Glomerular visceral epithelial cell (primary cell): ENCODE measurements at regions not wholly inside any gene's neighbourhood (a gene's known extent, or its start where the extent isn't known, plus 50 kb on each side); places are given as distances from the start of the nearest gene placed in this dataset.
"Not testable (repeated sequence)": the region's sequence is repeated elsewhere in the genome, so short reads cannot be mapped to it uniquely, and the experiment has no call there.

ENCODE experiments used
- DNase-seq: peaks from one replicate; pipeline ENCODE4 v3.0.0-alpha.2; 2016; ENCODE audit errors: extremely low spot score

DNA sequence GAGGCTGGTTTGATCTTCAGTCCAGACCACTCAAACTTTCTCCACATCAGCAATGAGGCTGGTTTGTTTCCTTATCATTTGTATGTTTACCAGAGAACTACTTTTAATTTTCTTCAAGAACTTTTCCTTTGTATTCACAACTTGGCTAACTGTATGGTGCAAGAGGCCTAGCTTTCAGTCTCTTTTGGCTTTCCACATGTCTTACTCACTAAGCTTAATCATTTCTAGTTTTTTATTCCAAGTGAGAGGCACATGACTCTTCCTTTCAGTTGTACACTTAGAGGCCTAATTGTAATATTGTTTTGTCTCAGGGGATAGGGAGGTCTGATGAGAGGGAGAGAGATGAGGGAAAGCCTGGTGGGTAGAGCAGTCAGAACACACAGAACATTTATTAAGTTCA lies 554.0 kb upstream of the ARRDC3 start:
- no peak for DNase-seq

GRCh38 chr5:91929522-91929817 lies 546.4 kb upstream of the ARRDC3 start:
- no peak for DNase-seq

DNA sequence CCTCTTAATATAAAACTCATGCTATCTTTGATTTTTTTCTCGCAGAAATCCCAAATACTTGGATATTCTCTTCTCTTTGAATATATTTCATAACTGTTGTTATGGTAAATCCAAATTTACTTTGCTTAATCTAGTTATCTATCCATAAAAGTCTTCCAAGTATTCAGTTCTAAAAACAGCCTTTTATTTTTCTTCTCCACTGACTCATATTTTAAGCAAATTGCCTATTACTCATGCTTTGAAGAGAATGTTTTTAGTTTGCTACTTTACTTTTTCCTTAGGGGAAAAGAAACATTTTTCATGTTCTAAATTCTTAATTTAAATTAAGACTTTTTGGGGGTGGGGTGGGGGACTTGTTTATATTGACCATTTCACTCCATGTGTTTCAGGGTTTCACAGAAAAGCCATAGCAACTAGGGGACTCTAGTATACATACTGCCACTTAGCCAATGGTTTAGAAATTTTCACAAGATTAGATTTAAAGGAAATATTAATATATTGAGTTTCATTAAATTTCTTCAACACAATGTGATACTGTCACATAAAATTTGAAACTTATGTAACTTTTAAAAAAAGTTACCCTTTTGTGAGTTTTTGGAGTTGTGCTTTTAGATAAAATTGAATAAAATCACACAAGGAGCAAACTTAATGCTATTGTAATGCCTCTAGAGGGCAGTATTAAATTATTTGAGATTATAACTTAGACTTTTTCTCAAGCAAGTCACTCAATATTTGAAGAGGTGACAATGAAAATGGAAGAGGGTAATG lies 545.8 kb upstream of the ARRDC3 start:
- DNase-seq: peak; percentile 12

DNA sequence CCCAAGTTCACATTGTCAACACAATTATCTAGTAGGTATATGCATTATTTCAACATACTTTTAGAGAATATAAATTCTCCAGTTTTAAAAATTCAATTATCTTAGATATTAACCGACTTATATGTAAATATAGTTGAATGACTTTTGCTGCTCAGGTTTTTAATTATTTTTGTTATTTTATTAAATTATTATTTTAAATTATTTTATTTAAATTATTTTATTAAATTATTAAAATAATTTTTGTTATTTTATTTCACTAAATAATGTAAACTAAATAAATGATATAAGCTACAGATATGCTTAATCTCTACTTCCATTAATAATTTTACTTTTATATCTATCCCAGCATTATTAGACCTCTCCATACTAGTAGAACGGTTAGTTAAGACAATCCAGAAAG lies 544.3 kb upstream of the ARRDC3 start:
- no peak for DNase-seq

GRCh38 chr5:91925249-91925648 lies 542.1 kb upstream of the ARRDC3 start:
- no peak for DNase-seq

DNA sequence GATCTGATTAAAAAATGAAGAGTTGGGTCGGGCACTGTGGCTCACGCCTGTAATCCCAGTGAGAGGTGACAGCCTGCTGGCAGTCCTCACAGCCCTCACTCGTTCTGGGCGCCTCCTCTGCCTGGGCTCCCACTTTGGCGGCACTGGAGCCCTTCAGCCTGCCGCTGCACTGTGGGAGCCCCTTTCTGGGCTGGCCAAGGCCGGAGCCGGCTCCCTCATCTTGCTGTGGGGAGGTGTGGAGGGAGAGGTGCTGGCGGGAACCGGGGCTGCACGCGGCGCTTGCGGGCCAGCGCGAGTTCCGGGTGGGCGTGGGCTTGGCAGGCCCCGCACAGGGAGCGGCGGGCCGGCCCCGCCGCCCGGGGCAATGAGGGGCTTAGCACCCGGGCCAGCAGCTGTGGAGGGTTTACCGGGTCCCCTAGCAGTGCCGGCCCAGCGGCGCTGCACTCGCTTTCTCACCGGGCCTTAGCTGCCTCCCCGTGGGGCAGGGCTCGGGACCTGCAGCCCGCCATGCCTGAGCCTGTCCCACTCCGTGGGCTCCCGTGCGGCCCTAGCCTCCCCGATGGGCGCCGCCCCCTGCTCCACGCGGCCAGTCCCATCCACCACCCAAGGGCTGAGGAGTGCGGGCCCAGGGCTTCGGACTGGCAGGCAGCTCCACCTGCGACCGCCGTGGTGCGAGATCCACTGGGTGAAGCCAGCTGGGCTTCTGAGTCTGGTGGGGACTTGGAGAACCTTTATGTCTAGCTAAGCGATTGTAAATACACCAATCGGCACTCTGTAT lies 534.1 kb upstream of the ARRDC3 start:
- not testable (repeated sequence) for DNase-seq

DNA sequence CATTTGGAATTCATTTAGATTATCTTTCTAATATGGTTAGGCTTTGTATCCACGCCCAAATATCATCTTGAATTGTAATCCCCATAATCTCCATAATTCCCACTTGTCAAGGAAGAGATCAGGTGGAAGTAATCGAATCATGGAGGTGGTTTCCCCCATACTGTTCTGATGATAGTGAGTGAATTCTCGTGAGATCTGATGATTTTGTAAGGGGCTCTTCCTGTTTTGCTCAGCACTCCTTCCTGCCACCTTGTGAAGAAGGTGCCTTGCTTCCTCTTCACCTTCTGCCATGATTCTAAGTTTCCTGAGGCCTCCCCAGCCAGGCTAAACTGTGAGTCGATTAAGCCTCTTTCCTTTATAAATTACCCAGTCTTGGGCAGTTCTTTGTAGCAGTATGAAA lies 527.5 kb upstream of the ARRDC3 start:
- DNase-seq: no peak

DNA sequence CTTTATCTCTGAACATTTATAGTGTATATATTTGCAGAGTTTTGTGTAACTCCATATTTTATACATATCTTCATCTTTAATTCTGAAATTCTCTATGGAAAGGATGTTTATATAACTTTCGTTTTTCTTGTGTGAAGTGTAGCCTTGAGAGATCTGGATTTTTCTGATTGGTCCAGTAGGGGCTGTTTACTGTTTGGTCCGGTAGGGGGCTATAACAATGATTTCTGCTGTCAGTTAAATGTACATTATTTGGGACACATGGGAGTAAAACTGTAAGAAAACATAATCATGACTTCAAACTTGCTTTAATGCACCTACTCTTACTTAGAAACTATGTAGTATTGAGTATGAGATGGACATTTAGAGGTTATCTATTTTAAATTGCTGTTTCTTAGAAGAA lies 527.1 kb upstream of the ARRDC3 start:
- DNase-seq: no peak

GRCh38 chr5:91906494-91906893 lies 523.4 kb upstream of the ARRDC3 start:
- DNase-seq: no peak

DNA sequence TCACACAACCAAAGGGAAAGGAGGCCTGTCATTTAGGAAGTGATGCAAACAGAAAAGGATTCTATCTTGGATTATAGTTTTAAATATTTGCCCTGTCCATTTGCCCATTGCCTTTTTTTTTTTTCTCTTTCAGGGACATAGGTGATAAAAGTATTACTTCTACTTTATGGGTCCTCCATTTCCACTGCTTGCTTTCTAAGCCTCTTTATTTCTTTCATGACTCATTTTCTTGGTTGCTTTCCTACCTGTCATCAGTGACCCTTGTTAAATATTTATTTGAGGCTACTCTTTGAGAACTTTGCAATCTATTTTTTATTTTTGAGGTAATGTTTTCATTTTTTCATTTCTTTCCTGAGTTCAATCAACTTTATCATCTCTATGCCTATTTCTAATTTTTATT lies 522.9 kb upstream of the ARRDC3 start:
- DNase-seq: no peak

DNA sequence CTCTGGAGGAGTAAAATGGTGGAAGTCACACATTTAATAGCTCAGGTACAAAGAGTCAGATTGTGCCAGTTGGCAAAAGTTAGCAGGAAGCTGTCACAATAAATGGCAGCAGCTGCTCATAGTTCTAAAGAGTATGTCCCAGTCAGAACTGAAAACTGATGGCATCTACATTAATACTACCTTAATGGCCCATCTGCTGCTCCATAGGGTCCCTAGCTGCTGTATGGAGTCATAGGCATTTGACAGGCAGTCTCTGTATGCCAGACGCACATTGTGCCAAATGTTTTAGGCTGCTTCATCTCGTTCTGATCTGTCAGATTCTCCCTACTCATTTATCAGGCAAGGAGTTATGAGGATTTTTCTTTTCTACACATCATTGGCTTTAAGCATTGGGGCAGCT lies 515.8 kb upstream of the ARRDC3 start:
- DNase-seq: no peak

DNA sequence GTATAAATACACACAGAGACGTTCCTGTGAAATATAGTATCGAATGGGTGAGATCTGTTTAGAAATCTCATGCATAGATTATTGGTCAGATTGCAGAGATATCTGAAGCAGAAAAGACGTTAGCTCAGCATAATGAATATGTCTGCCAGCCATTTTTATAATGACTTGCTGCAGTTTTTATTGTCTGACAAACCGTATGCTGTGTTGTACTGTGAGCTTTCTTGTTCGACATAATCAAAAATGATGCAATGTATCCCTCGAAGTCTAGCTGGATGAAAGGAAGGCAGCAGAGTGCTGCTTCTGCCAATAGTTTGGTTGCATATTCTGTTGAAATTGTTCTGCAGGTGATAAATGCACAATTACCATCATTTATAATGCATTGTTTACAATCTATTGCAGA lies 514.9 kb upstream of the ARRDC3 start:
- no peak for DNase-seq

DNA sequence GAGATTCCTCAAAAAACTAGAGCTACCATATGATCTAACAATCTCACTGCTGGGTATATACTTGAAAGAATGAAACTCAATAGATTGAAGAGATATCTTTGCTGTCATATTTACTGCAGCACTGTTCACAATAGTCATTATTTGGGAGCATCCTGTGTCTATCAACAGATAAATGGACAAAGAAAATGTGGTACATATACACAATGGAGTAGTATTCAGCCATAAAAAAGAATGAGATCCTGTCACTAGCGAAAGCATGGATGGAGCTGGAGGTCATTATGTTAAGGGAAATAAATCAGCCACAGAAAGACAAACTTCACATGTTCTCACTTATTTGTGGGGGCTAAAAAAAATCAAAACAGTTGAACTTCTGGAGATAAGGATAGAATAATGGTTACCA lies 505.7 kb upstream of the ARRDC3 start:
- no peak for DNase-seq

DNA sequence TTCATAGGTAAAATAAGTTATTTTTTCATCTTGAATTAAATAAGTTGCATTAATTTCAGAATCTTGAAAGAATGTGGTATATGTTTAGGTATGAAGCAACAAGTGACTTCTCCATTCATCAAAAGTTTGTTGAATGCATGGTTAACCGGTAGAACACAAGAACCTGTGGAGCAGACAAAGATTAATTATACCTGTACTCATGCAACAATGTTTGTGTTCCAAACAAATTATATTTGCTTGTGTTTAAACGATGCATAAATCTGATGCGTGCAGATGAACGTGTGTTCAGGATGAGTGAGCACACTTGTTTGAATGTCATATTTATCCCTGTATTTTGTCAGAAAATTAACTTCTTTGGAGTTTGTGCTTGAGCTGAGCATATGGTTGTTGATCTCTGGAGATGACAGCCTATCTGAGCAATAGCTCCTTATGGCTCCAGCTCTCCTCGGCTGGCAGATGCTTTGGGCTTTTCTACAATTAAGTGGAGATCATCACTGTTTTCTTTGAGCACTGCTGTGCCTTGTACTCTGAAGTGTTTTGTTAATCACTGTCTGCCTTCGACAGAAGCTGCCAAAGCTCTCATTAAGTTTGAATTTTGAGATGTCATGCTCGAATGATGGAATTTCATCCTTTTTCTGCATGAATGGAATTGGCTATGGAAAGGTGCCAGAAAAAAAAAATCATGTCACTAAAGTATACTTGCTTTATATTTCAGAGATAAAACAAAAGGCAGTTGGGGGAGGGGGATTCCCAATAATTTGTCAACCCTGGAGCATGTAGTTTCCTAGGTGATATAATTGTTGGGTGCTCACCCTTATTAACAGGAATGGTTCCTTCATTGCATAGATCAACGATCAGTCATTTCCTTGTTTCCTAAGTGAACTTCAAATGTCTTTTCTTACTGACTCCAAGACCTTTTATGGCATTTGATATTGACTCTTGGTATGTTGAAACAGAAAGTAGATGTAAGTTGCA lies 502.5 kb upstream of the ARRDC3 start:
- DNase-seq: peak; percentile 79

- DNase-seq: no peak
Observed at GRCh38 chr5:91884036-91884435, 500.9 kb upstream of the ARRDC3 start.

GRCh38 chr5:91875196-91875779 lies 492.2 kb upstream of the ARRDC3 start:
- no peak for DNase-seq

GRCh38 chr5:91867799-91868198 lies 484.7 kb upstream of the ARRDC3 start:
- no peak for DNase-seq

DNA sequence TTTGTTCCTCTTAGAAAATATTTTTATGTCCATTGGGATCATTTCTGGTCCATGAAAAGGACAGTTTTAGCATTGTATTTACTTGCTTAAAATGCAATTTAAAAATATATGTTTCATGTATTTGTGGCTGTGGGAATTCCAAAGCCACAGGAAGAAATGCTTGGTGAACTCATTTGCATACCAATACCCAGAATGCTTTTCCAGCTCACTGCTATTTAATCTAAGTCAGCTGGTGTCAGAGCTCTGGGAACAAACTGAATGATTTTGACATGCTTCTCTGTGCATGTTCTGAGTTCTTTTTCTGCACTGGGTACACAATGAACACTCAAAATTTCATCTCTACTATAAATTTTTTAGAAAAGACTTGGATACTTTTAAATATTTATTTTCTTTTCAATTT lies 482.8 kb upstream of the ARRDC3 start:
- no peak for DNase-seq

GRCh38 chr5:91864962-91865361 lies 481.8 kb upstream of the ARRDC3 start:
- DNase-seq: no peak

GRCh38 chr5:91851670-91852069 lies 468.6 kb upstream of the ARRDC3 start:
- no peak for DNase-seq

DNA sequence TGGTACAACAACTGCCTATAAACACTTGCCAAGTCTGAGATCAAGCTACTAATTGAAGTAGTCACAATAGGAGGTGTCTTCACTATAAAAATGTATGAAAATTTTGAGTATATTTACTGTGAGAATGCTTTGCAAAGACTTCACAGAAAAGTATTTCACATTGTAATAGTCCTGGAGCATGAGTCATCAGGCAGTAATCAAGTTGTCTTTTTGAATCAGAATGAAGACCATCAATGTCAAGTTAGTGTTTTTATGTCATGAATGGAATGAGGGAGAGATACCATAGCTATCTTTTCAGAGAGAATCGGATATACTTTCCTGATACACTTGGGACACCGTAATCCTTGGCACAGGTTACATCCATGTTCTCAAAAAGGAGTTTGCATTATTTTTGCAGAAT lies 466.9 kb upstream of the ARRDC3 start:
- no peak for DNase-seq

DNA sequence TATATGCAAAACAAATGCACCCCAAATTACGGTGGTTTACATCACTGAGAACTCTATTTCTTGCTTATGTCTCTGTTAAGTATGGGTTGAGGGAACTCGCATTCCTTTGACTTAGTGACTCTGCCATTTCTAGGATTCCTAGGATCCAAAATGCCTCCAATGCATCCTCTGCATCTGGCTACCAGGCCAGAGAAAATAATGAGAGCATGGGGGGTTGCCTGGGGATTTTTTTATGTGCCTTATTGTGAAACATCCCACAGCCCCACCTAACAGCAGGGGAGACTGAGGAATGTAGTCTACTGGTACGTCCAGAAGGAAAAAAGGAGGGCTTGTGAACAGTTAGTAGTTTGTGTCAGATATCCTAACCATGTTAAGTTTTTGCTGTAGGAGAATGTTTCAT lies 466.0 kb upstream of the ARRDC3 start:
- no peak for DNase-seq
